OCI-LY1 (cell line): ENCODE measurements at regions not wholly inside any gene's neighbourhood (a gene's known extent, or its start where the extent isn't known, plus 50 kb on each side); places are given as distances from the start of the nearest gene placed in this dataset.

Experiments
- H2AFZ ChIP-seq: fragments of 200-600 bp; sonication (generic), shearing (Covaris generic); 2 replicates; pipeline ENCODE4 v1.6.0; 2014; ENCODE audit warnings: antibody characterized with exemption, mild to moderate bottlenecking, low read length
- H3F3A ChIP-seq: fragments of 200-600 bp; sonication (generic), shearing (Covaris generic); 2 replicates; pipeline ENCODE4 v1.6.0; 2014; ENCODE audit warnings: mild to moderate bottlenecking, antibody characterized with exemption, low read length, moderate library complexity; ENCODE audit not compliant: insufficient read depth
- H3K27ac ChIP-seq: fragments of 200-600 bp; sonication (generic); 2 replicates; pipeline ENCODE4 v1.5.1; 2014; ENCODE audit warnings: low read length, mixed run types, mild to moderate bottlenecking, low read depth; ENCODE audit not compliant: poor library complexity, severe bottlenecking
- H3K27me3 ChIP-seq: fragments of 200-600 bp; sonication (generic); 2 replicates; pipeline ENCODE4 v1.6.0; 2014; ENCODE audit warnings: antibody characterized with exemption, mild to moderate bottlenecking, low read length, moderate library complexity; ENCODE audit not compliant: insufficient read depth
- H3K36me3 ChIP-seq: fragments of 200-600 bp; sonication (generic); 2 replicates; pipeline ENCODE4 v1.6.1; 2014; ENCODE audit warnings: mild to moderate bottlenecking, antibody characterized with exemption, low read length, moderate library complexity, mixed read lengths; ENCODE audit not compliant: insufficient read depth
- H3K4me1 ChIP-seq: fragments of 200-600 bp; sonication (generic); 2 replicates; pipeline ENCODE4 v1.5.1; 2014; ENCODE audit warnings: mild to moderate bottlenecking, low read length, moderate library complexity; ENCODE audit not compliant: insufficient read depth, severe bottlenecking
- H3K4me2 ChIP-seq: fragments of 200-600 bp; sonication (generic), shearing (Covaris generic); 2 replicates; pipeline ENCODE4 v1.6.1; 2014; ENCODE audit warnings: low read length
- H3K4me3 ChIP-seq: fragments of 200-600 bp; sonication (generic); 2 replicates; pipeline ENCODE4 v1.5.1; 2014; ENCODE audit warnings: low read length, low read depth, mild to moderate bottlenecking, mixed read lengths; ENCODE audit not compliant: poor library complexity, severe bottlenecking
- H3K79me2 ChIP-seq: fragments of 200-600 bp; shearing (Covaris generic); 2 replicates; pipeline ENCODE4 v1.6.1; 2016; ENCODE audit warnings: mixed run types, low read length, mixed read lengths; ENCODE audit not compliant: insufficient read depth
- H3K9ac ChIP-seq: fragments of 200-600 bp; sonication (generic), shearing (Covaris generic); 2 replicates; pipeline ENCODE4 v1.6.1; 2014; ENCODE audit warnings: mild to moderate bottlenecking, low read length, mixed read lengths
- H3K9me2 ChIP-seq: fragments of 200-600 bp; sonication (generic), shearing (Covaris generic); 2 replicates; pipeline ENCODE4 v1.6.1; 2014; ENCODE audit warnings: low read depth, mild to moderate bottlenecking, low read length, mixed read lengths
- H3K9me3 ChIP-seq: fragments of 200-600 bp; shearing (Covaris generic); 2 replicates; pipeline ENCODE4 v1.6.1; 2014; ENCODE audit warnings: low read length, mixed read lengths
- H4K20me1 ChIP-seq: fragments of 200-600 bp; sonication (generic), shearing (Covaris generic); 2 replicates; pipeline ENCODE4 v1.6.0; 2016; ENCODE audit warnings: mild to moderate bottlenecking, low read length; ENCODE audit not compliant: insufficient read depth
- EZH2 ChIP-seq: fragments of 200-600 bp; sonication (generic), shearing (Covaris generic); IDR thresholded peaks from 2 replicates; pipeline ENCODE4 v1.8.0; 2017; ENCODE audit warnings: borderline replicate concordance, mixed run types, mild to moderate bottlenecking, antibody characterized with exemption, low read length, moderate library complexity, mixed read lengths
- TF ChIP-seq, protein P1 (sequence below): fragments of 200-600 bp; sonication (generic), shearing (Covaris generic); IDR thresholded peaks from 2 replicates; pipeline ENCODE4 v1.5.1; 2017; ENCODE audit warnings: mild to moderate bottlenecking, antibody characterized with exemption, low read length, moderate library complexity, mixed read lengths

DNA sequence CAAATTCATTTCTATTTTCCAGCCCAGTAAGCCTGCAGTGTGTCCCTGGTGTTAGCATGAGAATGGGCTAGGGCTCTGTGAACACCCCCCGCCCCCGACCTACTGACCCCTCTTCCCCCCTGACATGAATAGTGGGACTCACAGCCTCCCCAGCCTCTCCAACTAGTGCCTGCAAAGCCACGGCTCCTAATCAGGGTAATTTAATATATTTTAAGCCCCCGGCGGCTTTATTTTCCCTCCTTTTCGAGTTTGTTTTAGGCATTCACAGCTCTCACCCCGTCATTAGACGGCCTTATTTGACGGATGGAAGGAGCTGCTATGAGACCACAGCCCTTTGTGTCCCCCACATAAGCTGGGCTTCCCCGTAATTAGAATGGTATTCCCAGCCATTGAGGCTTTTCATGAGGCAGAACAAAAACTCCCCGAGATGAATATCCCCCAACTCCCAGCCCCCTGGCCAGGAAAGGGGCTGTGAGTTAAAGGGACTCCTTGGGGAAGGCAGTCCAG lies 78.3 kb upstream of the POLG start:
- Histone ChIP-seq H3K27ac (no peak overlapping the region), H4K20me1 (no peaks in the 10 kb centered on the region), H3K36me3 (no peaks in the 10 kb centered on the region), H3K4me2 (no peak overlapping the region), H3K4me1 (peaks cover 9% of the 10 kb centered on the region), H3K79me2 (no peaks in the 10 kb centered on the region), H3K9me3 (no peaks in the 10 kb centered on the region), H3K27me3 (peaks cover 5% of the 10 kb centered on the region; the same call in 1 of the 2 replicates), H3K4me3 (no peak overlapping the region), H3K9ac (no peak overlapping the region), H3K9me2 (no peaks in the 10 kb centered on the region), H2AFZ (no peak overlapping the region), H3F3A (no peaks in the 10 kb centered on the region)
- TF ChIP-seq EZH2, result no peak
- TF ChIP-seq, protein P1, sequence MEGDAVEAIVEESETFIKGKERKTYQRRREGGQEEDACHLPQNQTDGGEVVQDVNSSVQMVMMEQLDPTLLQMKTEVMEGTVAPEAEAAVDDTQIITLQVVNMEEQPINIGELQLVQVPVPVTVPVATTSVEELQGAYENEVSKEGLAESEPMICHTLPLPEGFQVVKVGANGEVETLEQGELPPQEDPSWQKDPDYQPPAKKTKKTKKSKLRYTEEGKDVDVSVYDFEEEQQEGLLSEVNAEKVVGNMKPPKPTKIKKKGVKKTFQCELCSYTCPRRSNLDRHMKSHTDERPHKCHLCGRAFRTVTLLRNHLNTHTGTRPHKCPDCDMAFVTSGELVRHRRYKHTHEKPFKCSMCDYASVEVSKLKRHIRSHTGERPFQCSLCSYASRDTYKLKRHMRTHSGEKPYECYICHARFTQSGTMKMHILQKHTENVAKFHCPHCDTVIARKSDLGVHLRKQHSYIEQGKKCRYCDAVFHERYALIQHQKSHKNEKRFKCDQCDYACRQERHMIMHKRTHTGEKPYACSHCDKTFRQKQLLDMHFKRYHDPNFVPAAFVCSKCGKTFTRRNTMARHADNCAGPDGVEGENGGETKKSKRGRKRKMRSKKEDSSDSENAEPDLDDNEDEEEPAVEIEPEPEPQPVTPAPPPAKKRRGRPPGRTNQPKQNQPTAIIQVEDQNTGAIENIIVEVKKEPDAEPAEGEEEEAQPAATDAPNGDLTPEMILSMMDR, result no peak

DNA sequence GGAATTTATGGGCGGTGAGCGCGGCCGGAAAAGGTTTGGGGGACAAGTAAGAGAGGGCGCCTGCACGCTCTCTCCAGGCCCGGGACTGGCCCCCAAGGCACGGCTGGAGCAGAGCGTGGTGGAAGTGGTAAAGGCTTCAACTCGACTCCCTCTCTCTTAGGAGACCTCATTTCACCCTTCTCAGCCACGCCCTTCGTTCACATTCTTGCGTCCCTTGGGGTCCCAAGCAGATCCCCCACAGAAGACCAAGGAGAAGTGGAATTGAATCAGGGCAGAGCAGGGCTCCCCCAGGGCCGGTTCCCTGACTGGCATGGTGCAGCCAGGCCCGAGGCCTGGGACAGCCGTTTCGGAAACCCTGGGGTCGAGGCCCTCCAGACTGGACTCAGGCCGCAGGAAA lies 75.4 kb upstream of the POLG start:
- H3K27ac ChIP-seq, result no peak overlapping the region
- no peak overlapping the region for H3K9ac ChIP-seq
- no peaks in the 10 kb centered on the region for H3K9me2 ChIP-seq
- H3F3A ChIP-seq, result no peaks in the 10 kb centered on the region
- H3K4me1 ChIP-seq, result peaks cover 9% of the 10 kb centered on the region
- no peak overlapping the region for H3K4me2 ChIP-seq
- no peak overlapping the region for H2AFZ ChIP-seq
- no peaks in the 10 kb centered on the region for H3K36me3 ChIP-seq
- no peaks in the 10 kb centered on the region for H3K79me2 ChIP-seq
- H3K4me3 ChIP-seq, result no peak overlapping the region
- H3K27me3 ChIP-seq, result peaks cover 9% of the 10 kb centered on the region; the same call in 1 of the 2 replicates
- H3K9me3 ChIP-seq, result no peaks in the 10 kb centered on the region
- TF ChIP-seq, protein P1, result no peak
- no peak for TF ChIP-seq EZH2
- H4K20me1 ChIP-seq, result no peaks in the 10 kb centered on the region

DNA sequence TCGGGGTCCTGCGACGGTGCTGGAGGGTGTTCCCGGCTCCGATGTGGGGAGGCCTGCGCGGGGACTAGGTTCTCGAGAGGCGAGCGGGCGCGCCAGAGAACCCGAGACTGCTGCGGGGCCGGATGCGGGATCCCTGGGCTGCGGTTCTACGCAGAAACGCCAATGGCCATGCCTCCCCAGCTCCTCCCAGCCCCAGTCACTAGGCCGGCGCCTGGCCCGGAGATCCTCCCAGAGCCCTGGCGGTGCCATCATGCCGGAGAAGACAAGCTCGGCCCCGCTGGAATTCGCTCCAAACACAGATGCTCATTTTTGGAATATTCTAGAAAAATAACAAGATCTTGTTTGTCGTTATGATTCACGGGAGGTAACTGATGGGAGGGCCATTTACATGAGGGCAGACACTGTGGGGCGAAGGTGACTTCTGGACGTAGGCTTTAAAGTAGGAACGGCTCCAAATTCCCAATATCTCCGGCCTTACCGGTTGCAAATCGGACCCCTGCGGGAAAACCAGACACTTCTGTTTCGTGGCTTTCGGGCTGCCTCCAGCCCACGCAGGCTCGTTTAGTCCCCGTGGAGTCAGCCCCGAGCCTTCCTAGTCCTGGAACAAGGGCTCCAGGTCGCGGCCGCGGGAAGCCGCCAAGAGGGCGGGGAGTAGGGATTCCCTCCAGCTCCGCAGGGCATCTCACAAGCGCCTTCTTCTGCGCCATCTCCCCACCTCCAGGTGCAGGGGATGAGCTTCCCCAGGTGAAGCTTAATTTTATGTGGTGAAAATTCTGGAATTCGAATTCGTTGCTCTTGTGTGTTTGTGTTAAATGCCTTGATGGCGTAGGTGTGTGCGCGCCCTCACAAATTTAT lies 74.8 kb upstream of the POLG start:
- H3K4me1 ChIP-seq, result peaks cover 9% of the 10 kb centered on the region
- H3K27me3 ChIP-seq, result peaks cover 9% of the 10 kb centered on the region; the same call in 1 of the 2 replicates
- TF ChIP-seq, protein P1, result no peak
- TF ChIP-seq EZH2, result no peak
- H3K27ac ChIP-seq, result no peak overlapping the region
- H3F3A ChIP-seq, result no peaks in the 10 kb centered on the region
- H2AFZ ChIP-seq, result no peak overlapping the region
- no peak overlapping the region for H3K4me3 ChIP-seq
- H4K20me1 ChIP-seq, result no peaks in the 10 kb centered on the region
- H3K4me2 ChIP-seq, result no peak overlapping the region
- H3K9me2 ChIP-seq, result no peaks in the 10 kb centered on the region
- H3K9me3 ChIP-seq, result no peaks in the 10 kb centered on the region
- no peaks in the 10 kb centered on the region for H3K79me2 ChIP-seq
- H3K36me3 ChIP-seq, result no peaks in the 10 kb centered on the region
- H3K9ac ChIP-seq, result no peak overlapping the region
